Hematopoietic multipotent progenitor cell treated with erythropoietin and hydrocortisone succinate and interleukin-3 and kit ligand, for 8 days (in vitro differentiated cells): ENCODE measurements at regions not wholly inside any gene's neighbourhood (a gene's known extent, or its start where the extent isn't known, plus 50 kb on each side); places are given as distances from the start of the nearest gene placed in this dataset.

ENCODE experiments used
- DNase-seq: peaks from one replicate; pipeline ENCODE4 v3.0.0-alpha.2; 2015

DNA sequence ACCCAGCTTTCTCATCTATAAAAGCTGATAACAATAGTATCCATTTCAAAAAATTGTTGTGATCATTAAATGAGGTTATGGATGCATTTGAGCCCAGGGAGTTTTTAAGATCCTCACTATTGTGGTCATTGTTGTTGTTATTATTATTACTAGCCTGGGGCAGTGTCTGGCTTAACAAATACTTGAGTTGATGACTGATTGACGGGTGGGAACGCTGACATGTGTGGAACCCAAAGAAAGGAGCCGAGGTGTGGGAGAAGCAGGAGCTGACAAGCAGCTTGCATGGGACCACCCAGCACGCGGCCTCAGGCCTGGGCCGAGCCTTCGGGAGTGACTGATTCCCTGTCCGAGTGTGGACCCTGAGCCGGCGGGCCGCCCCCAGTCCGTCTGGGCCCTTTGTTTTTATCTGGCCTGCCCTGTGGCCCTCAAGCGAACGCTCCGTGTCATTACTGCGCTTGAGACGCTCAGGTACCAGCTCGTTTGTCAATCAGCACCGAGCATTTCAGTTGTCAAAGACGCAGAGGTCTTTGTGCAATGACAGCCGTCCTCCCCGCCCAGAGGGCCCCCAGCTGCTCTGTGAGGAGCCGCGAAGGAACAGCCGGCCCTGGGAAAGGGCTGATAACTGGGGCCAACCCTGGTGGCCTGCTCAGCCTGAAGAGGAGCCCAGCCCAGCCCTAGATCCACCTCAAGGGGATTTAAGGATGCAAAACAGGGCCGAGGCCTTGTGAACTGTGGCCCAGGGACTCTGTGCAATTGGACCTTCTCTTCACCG, 132.9 kb upstream of the FOXF1 start:
- DNase-seq, result no peak

DNA sequence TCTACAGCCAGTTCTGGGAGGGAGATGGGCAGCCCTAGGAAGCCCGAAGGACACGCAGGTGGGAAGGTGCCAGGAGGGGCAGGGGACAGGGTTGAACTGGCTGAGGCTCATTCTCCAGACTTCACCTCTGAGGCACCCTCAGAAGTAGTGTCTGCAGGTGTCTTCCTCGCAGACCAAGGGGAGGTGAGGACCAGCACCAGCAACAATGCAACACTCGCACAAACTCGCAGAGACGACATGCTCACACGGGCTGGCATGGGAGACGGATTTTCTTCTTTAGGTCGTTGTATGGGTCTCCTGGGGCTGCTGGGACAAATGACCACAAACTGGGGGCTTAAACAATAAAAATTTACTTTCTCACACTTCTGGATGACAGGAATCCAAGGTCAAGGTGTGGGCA, 132.2 kb upstream of the FOXF1 start:
- DNase-seq, result no peak

DNA sequence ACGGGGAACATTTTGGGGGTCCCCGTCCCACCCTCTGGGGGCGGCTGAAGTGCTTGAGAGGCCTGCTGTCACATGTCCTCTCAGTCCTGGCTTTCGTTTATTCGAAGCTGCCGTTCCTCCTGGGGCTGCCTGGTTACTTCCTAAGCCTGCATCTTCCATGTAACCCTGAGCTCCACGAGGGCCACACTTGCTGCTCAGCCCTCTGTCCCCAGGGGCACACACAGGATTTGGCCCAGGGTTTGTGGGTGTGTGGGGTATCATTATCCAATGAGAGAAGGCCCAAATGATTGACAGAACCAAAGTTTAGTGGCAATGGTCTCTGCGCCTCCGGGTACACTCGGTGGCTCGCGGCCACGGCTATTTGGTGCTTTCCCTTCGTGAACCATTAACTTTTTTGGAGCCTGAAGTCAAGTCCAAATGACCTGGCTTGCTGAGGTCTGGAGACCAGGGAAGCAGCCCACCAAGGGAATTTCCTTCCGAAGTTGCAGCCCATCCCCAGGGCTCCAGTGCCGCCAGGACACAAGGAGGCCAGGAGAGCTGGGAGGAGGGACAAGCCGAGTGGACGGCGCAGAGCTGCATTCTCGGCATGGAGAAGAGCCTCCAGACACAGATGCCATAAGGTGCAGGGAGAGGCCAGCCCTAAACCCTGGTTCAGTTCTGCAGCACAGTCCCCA, 131.4 kb upstream of the FOXF1 start:
- DNase-seq, result no peak

DNA sequence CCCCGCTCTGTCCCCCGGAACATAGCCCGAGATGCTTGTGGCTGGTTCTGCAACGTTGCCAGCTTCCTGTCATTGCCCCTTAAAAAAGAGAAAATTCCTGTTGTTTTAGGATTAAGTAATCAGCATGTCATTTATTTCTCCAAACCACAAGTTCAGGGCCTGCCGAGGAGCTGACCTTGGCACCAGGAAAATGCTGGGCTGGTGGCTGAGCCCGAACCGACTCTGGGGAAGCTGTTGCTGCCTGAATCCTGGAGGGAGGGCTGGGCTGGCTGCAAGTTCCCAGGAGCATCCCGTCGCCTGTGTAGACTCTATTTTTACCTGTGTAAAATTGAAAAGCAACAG, 130.9 kb upstream of the FOXF1 start:
- DNase-seq, result no peak

DNA sequence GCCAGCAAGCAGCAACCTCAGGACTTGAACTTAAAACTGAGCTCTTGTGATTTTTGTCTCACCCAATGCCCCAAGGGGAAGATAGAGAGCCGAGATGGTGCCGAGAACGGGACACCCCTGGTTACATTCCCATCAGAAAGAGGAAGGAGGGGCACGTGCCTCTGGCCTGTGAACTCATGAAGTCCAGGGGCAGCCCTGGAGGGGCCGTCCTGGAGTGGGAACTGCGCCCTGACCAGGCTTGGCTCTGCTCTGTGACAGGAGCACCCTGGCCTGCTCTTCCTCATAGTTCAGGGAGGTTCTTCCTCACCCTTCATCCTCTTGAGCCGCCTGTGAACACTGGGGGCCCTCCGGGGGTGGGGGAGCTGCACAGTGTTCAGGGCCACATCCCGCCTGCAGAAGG, 130.3 kb upstream of the FOXF1 start:
- no peak for DNase-seq

DNA sequence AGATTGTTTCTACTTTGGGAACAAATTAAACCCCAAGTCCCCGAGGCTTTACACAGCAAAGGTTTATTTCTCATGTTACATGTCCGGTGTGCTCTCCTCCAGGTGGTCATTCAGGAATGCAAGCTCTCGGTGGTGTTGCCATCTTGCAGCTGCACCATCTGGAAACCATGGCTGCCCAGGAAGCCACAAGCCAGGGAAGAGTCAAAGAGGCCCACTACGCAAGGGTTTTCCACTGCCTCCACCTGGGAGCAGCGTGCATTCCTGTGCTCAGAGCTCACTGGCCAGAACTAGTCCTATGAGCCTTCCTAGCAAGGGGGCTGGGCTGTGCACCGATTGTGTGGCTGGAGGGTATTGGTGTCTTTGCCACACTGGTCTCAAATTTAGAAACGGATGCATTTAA, 128.8 kb upstream of the FOXF1 start:
- DNase-seq, result no peak

DNA sequence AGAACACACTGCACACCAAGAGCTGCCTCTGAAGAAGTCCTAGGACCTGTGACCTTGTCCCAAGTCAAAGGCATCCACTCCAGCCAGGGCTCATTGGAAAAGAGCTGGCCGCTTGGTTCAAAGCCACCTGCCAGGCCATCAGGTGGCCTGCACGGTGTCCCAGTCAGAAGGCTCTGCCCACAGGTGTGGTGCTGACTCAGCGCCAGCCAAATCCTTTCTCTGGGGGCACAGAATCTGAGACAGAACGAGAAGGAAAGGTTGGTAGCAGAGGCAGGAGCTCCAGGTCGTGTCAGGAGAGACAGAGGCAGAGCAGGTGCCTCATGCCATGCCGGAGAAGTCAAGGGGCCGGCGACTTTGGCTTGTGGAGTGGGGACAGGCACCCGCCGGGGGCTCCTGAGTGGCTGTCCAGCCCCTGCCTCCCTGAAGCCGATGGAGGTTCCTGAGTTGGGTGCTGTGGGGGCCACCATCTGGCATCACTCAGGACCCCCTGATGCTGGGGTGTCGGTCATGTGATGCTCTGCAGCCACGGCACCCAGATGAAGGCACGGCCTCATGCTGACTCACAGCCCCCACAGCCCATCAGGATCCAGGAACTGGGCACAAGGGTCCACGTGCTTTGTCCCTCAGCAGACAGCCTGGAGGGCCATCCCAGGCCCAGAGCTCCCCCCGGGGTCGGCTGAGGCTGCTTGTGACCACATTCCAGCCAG, 128.1 kb upstream of the FOXF1 start:
- no peak for DNase-seq

DNA sequence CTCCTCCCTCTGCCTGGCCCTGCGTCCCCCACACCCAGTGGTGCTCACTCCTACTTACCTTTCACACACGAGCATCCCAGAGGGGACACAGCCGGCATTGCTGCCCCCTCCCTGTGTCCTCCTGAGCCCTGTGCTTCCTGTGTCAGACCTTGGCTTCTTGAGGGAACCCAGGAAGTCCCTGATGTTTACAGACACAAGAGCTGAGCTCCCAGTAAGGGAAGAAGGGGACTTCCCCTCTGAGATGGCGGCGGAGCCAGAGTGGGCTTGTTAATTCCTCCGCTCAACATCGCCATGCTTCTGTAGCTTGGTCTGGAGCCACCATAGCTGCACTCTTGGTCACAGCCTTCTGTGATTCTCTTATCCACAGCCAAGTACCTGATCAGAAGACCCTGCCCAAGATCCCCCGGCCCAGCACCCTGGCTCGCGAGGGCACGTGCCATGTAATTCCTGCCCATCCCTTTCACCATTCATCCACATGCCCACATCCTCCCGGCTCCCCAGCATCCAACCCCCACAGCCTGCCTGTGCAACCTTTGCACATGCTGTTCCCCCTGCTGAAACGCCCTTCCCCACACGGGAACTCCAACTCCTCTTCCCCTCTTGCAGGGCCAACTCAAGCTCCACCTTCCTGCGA, 127.4 kb upstream of the FOXF1 start:
- DNase-seq, result no peak

DNA sequence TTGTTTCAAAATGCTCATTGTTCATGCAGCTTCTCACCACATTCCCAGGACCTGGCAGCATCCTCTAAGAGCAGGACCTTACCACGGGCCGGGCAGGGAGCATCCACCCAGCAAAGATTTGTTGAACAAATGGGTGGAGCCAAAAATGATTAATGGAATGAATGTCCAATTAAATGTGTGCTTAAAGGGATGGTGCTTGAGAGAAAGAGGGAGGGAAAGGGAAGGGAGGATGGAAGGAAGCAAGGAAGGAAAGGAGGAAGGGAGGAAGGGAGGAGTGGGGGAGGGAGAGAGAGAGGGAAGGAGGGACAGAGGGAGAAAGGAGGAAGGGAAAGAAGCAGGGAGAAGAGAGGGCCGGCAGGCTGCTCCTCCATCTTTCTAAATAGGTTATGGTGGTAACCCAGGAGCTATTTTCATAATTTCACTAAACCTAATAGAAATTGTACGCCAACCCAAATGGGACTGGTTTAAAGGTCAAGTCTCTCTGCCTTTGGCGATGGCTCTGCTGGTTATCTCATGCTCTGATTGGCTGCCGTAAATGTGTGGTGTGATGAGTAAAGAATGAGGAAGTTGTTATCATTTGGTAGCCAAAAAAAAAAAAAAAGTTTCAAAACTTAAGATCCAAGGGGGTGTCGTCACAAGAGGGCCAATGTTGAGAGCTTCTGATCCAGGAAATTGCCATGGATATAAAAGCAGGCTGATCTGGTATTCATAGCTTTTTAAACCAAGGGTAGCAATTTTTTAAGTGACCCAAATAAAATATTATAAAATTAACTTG, 126.7 kb upstream of the FOXF1 start:
- no peak for DNase-seq

DNA sequence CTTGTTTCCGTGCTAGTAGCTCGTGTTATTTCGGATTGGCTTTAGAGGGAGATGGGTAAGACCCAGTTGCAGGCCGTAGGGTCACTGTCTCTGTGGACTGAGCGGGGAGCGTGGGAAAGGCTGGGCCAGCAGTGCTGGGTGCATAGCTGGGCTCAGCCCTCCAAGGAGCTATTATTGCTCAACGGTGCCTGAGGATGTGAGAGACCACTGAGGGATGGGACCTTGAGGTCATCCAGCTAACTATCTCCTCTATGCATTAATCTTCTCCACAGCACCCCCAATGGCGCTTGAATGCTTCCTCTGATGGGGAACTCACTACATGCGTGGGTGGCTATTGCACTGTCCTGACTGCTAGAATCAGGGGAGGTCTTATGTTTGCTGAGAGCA, 126.1 kb upstream of the FOXF1 start:
- DNase-seq, result no peak

DNA sequence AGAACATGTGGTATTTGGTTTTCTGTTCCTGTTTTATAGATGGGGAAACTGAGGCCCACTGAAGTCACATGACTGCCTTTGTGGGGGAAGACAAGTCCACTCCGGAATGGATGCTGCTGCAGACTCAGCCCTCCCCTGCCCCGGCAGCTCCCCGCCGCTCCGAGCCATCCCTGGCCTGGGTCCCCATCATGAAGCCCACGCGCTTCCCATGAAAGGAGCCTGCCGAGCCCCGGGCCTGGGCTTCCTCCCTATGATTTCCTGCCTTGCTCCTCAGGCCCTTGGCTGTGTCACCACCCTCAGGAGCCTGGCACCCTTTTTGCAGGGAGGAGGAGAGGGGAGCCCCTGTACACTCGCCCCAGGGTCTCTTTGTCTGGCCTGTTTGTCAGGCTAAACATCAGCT, 125.3 kb upstream of the FOXF1 start:
- no peak for DNase-seq

DNA sequence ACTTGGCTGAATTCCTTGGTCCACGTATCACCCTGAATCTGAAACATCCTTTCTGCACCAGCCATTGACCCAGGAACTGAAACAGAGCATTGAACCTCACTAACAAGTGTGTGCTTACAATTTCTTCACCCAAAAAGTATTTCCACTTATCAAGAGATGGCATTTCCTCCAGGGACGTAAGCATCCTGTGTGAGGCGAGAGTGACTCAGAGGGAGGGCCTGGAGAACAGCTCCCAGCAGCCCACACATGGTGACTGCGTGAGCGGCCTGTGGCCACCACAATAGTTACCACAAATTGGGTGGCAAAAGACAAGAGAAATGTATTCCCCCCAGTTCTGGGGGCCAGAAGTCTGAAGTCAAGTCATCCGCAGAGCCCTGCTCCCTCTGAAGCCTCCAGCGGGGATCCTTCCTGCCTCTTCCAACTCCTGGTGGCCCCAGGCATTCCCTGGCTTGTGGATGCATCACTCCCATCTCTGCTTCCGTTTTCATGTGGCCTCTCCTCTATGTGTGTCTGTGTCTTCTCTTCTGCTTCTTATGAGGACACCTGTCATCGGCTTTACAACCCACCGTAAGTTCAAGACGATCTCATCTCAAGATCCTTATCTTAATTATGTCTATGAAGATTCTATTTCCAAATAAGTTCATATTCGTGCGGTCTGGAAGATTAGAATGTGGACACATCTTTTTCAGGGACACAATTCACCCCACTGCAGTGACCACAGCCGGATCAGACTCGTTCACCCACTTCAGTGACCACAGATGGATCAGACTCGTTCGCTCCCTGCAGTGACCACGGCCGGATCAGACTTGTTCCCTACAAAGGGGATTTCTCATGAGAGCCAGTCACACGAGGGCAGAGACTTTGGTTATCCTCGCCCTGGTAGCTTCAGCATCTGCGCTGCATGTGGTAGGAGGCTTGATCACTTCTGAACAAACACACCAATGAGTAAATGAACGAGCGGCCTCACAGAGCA, 122.6 kb upstream of the FOXF1 start:
- DNase-seq, result no peak

DNA sequence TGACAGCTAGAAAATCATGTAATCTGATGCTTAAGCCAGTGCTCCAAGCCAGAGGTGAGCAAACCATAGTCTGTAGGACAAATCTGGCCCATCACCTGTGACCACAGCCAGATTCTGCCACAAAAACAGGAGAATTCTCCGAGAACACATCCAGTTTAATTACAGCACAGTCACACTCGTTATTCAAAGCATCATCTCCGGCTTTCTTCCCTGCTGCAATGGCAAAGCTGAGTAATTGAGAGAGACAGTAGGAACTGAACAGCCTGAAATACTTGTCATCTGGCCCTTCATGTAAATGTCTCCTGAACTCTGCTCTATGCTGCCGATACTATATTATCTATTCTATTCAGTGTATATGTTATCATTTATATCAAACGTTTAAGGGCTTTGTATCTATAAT, 121.4 kb upstream of the FOXF1 start:
- no peak for DNase-seq

DNA sequence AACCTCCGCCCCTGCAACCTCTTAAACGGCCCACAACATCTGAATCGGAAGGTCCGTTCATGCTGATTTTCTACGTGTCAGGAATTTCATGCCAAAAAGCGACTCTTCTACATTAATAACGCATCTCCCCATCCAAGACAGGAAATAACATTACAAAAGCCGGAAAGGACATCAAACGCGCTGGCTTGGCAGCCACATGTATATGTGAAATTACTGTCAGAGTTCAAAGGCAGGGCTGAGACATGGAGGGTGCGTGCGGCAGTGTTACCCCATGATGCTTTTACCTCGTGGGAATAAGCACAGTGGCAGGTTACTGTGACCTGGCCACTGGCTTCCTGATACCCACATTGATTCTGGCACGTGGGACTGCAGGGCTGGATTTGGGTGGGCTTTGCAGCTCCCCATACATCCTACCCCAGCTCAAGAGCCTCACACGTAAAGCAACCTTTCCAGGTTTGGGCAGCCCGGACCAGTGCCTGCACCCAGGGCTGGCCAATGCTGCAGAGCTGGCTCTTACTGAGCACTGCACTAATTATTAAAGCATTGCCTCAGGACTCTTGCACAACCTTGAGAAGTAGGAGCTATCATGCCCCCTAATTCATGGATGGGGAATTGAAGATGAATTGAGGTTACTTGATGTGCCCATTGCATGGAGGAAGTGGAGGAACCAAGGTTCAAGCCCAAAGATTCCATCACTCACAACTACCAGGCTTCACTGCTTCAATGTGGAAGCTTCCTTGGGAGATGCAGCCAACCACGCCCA, 120.6 kb upstream of the FOXF1 start:
- no peak for DNase-seq

DNA sequence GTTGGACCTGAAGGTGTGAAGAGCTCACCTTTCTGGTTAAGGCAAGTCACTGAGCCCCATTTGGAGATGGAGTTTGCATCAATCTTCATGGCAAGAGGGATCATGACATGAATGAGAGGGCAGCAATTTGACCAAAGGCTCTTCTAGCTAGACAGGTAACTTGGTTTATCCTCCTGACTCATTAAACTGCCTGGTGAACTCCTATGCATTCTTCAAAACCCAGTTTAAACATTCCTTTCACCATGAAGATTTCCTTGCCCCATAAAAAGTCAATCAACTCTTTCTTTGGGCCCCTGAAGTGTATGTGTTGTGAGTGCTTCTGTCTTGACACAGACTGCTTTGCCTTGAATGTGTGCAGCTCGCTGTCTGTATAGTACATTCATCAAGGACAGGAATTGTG, 120.0 kb upstream of the FOXF1 start:
- no peak for DNase-seq

DNA sequence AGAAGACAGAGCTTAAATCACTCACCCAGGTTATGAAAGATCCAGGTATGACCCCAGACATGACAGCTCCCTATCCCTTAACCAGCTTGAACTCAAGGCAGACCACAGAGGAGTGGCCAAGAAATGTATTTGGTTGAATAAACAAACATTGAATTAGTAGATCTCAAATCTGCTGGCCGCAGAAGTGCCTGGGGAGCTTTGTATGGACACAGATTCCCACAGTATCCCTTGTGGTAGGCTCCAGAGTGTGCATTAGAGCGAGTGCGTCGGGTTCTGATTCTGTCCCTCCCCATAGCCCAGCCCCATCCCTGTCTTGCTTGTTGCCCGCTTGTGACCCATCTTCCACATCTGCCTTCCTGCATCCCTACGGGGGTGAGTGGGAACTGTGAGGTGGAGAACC, 118.8 kb upstream of the FOXF1 start:
- no peak for DNase-seq

DNA sequence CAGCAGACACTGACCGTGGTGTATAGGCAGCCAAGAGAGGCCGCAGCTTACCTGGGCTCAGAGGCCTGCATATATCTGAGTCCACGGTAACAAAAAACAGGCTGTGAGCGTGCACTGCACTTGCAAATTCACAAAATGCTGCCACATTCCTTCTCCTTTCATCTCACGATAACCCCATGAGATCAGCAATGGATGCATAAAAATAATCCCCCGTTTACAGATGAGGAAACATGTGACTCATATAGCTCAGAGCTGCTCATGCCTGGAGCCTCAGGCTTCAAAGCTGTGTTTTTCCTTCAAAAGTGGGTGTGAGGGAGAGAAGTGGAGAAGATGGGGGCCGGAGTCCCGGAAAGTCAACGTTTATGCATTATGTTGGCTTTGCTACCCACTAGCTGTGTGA, 118.3 kb upstream of the FOXF1 start:
- no peak for DNase-seq

DNA sequence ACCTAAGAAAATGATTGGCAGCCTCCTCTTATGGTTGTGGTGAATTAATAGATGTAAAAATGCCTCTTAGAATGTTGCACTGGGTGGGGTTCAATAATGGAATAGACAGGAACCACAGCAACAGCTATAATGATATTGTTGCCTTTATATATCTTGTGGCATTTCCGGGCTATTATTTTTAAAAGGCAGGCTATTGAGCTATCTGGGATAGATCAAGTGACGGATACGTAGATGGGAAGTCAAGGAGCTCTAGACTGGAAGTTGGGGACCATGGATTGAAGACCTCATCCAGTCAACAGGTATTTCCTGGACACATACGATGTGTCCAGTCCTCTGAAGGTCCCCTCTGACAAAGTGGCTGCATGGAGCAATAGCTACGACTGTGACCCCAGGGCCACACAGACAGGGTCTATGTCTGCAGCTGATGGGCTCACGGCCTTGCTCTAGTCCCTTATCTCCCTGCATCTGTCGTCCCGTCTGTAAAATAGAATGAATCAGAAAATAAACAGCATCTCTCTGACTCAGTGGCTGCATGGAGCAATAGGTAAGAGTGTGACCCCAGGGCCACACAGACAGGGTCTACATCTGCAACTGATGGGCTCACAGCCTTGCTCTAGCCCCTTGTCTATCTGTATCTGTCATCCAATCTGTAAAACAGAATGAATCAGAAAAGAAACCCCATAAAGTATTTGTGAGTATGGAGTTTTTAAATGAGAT, 117.7 kb upstream of the FOXF1 start:
- no peak for DNase-seq

DNA sequence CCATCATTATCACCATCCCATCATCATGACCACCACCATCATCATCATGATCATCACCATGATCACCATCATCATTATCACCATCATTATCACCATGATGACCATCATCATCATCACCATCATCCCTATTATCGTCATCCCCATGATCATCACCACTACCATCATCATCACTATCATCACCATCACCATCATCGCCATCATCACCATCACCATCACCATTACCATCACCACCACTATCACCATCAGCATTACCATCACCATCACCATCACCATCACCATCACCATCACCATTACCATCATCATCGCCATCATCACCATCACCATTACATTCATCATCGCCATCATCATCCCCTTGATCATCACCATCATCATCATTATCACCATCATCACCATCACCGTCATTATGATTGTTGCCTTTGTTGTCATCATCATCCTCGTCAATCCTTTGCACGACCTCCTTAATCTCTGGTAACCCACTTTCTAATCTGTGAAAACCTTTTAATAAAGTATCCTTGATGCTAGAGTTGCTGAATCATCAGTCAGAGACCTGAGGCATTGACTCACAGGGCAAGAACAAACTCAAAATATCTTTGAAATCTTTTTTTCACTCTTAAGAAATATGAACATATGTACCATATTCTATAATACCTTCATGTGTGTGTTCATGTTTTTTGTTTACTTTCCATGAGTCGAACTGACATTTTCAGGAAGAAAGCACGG, 116.3 kb upstream of the FOXF1 start:
- DNase-seq, result no peak

DNA sequence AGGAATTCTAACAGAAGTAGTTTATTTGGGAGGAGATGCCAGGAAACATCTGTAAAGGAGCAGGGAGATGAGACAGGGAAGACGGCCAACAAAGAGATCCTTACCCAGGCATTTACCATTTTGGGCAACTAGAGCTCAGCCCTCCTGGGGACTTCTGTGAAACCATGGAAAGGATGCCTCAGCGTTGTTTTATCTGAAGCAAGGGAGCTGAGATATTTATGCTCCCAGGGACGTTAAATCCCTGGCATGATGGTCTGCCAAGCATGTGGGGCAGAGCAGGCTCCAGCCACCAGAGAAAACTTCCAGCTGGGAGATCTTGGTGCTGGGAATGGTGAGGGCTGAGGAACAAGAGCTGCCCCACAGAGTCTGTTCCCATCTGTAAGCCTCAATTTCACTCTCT, 114.8 kb upstream of the FOXF1 start:
- no peak for DNase-seq
